IMR-90 (cell line): ENCODE measurements at regions not wholly inside any gene's neighbourhood (a gene's known extent, or its start where the extent isn't known, plus 50 kb on each side); places are given as distances from the start of the nearest gene placed in this dataset.

Experiments used
- ATAC-seq: fragments of 200-7000 bp; cut with Tn5 transposase; 2 replicates; pipeline ENCODE4 v1.9.1; 2020; ENCODE audit warnings: low read depth, mild to moderate bottlenecking, moderate library complexity
- BruUV-seq: library from RNA; stranded (reverse); fragments of 400-500 nt; replicated peaks from 2 replicates; lab custom pipeline; 2021; lab: Mats Ljungman, UMichigan
- CTCF ChIA-PET: fragments of 300-600 bp; formaldehyde crosslinking; extraction: SDS; loops from one replicate; lab custom pipeline; 2021; ENCODE audit warnings: antibody characterized with exemption; lab: Yijun Ruan, JAX
- POLR2A ChIA-PET: fragments of 300-600 bp; sonication (Branson Sonifier 250); formaldehyde crosslinking; loops from one replicate; lab custom pipeline; 2022; ENCODE audit warnings: antibody characterized with exemption; ENCODE audit not compliant: unreplicated experiment; lab: Charles Lee
- DNase-seq: peaks from one replicate; pipeline ENCODE4 v3.0.0; 2013
- H2AFZ ChIP-seq: replicated peaks from 2 replicates; pipeline ENCODE3; 2013; ENCODE audit warnings: low read length, mild to moderate bottlenecking; ENCODE audit not compliant: poor library complexity
- H2AK5ac ChIP-seq: 2 replicates; pipeline ENCODE4 v1.6.1; 2013; ENCODE audit warnings: low read depth, low read length, inconsistent platforms
- H2AK9ac ChIP-seq: replicated peaks from 2 replicates; pipeline ENCODE3; 2013; ENCODE audit warnings: mild to moderate bottlenecking, low read depth, low read length, moderate library complexity; ENCODE audit not compliant: poor library complexity
- H2BK120ac ChIP-seq: 2 replicates; pipeline ENCODE4 v1.6.1; 2013; ENCODE audit warnings: low read depth, low read length, inconsistent platforms
- H2BK15ac ChIP-seq: 3 replicates; pipeline ENCODE4 v1.6.1; 2013; ENCODE audit warnings: low read depth, low read length, inconsistent platforms
- H2BK20ac ChIP-seq: 2 replicates; pipeline ENCODE4 v1.6.1; 2013; ENCODE audit warnings: low read depth, mild to moderate bottlenecking, inconsistent platforms, low read length, moderate library complexity
- H2BK5ac ChIP-seq: 2 replicates; pipeline ENCODE4 v1.6.1; 2013; ENCODE audit warnings: mild to moderate bottlenecking, low read depth, low read length, inconsistent platforms; ENCODE audit not compliant: poor library complexity, severe bottlenecking
- H3K14ac ChIP-seq: replicated peaks from 2 replicates; pipeline ENCODE4 v1.6.1; 2013; ENCODE audit warnings: low read depth, low read length, inconsistent platforms
- H3K18ac ChIP-seq: 2 replicates; pipeline ENCODE4 v1.6.1; 2013; ENCODE audit warnings: low read depth, low read length, control low read depth
- H3K23ac ChIP-seq: 2 replicates; pipeline ENCODE4 v1.6.1; 2013; ENCODE audit warnings: low read depth, low read length, inconsistent platforms
- H3K27ac ChIP-seq: 2 replicates; pipeline ENCODE4 v1.5.1; 2013; ENCODE audit warnings: mild to moderate bottlenecking, control low read depth, low read length; ENCODE audit not compliant: insufficient read depth
- H3K27me3 ChIP-seq: 2 replicates; pipeline ENCODE4 v1.6.1; 2013; ENCODE audit warnings: low read length; ENCODE audit not compliant: control insufficient read depth, insufficient read depth
- H3K36me3 ChIP-seq: 2 replicates; pipeline ENCODE4 v1.6.1; 2013; ENCODE audit warnings: low read length, mixed read lengths; ENCODE audit not compliant: control insufficient read depth, insufficient read depth
- H3K4ac ChIP-seq: 2 replicates; pipeline ENCODE4 v1.6.1; 2013; ENCODE audit warnings: low read depth, low read length, inconsistent platforms
- H3K4me1 ChIP-seq: 2 replicates; pipeline ENCODE4 v1.6.1; 2013; ENCODE audit warnings: low read length, mixed read lengths; ENCODE audit not compliant: control insufficient read depth, insufficient read depth
- H3K4me2 ChIP-seq: 2 replicates; pipeline ENCODE4 v1.6.1; 2013; ENCODE audit warnings: low read depth, mild to moderate bottlenecking, control low read depth, low read length, moderate library complexity
- H3K4me3 ChIP-seq: 2 replicates; pipeline ENCODE4 v1.5.1; 2013; ENCODE audit warnings: low read depth, mild to moderate bottlenecking, control low read depth, low read length, moderate library complexity; ENCODE audit not compliant: insufficient read depth
- H3K56ac ChIP-seq: 2 replicates; pipeline ENCODE4 v1.6.1; 2013; ENCODE audit warnings: low read length, inconsistent platforms; ENCODE audit not compliant: insufficient read depth; ENCODE audit errors: extremely low read depth
- H3K79me1 ChIP-seq, 2 experiments: 2 replicates each; pipeline ENCODE4 v1.6.1; 2013; ENCODE audit warnings: low read length in 2 of 2, inconsistent platforms in 1 of 2, low read depth in 1 of 2
- H3K9ac ChIP-seq: 2 replicates; pipeline ENCODE4 v1.6.1; 2013; ENCODE audit warnings: low read depth, low read length, control low read depth
- H3K9me1 ChIP-seq: 2 replicates; pipeline ENCODE4 v1.6.1; 2013; ENCODE audit warnings: low read length, inconsistent platforms; ENCODE audit not compliant: insufficient read depth
- H3K9me3 ChIP-seq: 2 replicates; pipeline ENCODE4 v1.6.1; 2013; ENCODE audit warnings: low read length; ENCODE audit not compliant: control insufficient read depth, insufficient read depth
- H4K20me1 ChIP-seq: 2 replicates; pipeline ENCODE4 v1.6.1; 2013; ENCODE audit warnings: low read length, inconsistent platforms; ENCODE audit not compliant: insufficient read depth
- H4K5ac ChIP-seq: 2 replicates; pipeline ENCODE4 v1.6.1; 2013; ENCODE audit warnings: mild to moderate bottlenecking, low read depth, low read length, control low read depth
- H4K8ac ChIP-seq, 2 experiments: 2 replicates each; pipeline ENCODE4 v1.6.1; 2013; ENCODE audit warnings: low read depth in 2 of 2, low read length in 2 of 2, control low read depth in 1 of 2, inconsistent platforms in 1 of 2
- H4K91ac ChIP-seq: 2 replicates; pipeline ENCODE4 v1.6.1; 2013; ENCODE audit warnings: low read depth, low read length, inconsistent platforms; ENCODE audit not compliant: insufficient read depth
- BHLHE40 ChIP-seq: fragments of 150-350 bp; IDR thresholded peaks from 2 replicates; pipeline ENCODE4 v1.6.1; 2016; ENCODE audit warnings: mild to moderate bottlenecking, low read depth, low read length
- CEBPB ChIP-seq: IDR thresholded peaks from 2 replicates; pipeline ENCODE4 v1.6.1; 2012; ENCODE audit warnings: low read depth, low read length, improper control_type of control experiment
- CHD1 ChIP-seq: IDR thresholded peaks from 2 replicates; pipeline ENCODE4 v1.6.1; 2012; ENCODE audit warnings: low read depth, low read length, improper control_type of control experiment
- FOS ChIP-seq: fragments of 150-350 bp; IDR thresholded peaks from 2 replicates; pipeline ENCODE4 v1.6.1; 2016; ENCODE audit warnings: low read depth, low read length
- MAFK ChIP-seq: IDR thresholded peaks from 2 replicates; pipeline ENCODE4 v1.6.1; 2012; ENCODE audit warnings: low read depth, low read length, improper control_type of control experiment
- MAZ ChIP-seq: IDR thresholded peaks from 2 replicates; pipeline ENCODE4 v1.6.1; 2012; ENCODE audit warnings: low read depth, mild to moderate bottlenecking, low read length, improper control_type of control experiment, moderate library complexity, borderline replicate concordance
- MXI1 ChIP-seq: IDR thresholded peaks from 2 replicates; pipeline ENCODE4 v1.6.1; 2012; ENCODE audit warnings: low read depth, mild to moderate bottlenecking, low read length, moderate library complexity, borderline replicate concordance
- NFE2L2 ChIP-seq: fragments of 150-350 bp; IDR thresholded peaks from 2 replicates; pipeline ENCODE4 v1.6.1; 2016; ENCODE audit warnings: low read depth, mild to moderate bottlenecking, low read length
- POLR2A ChIP-seq: IDR thresholded peaks from 2 replicates; pipeline ENCODE4 v1.6.1; 2012; ENCODE audit warnings: mild to moderate bottlenecking, low read depth, low read length
- RAD21 ChIP-seq: IDR thresholded peaks from 2 replicates; pipeline ENCODE4 v1.6.1; 2012; ENCODE audit warnings: low read length, improper control_type of control experiment
- RCOR1 ChIP-seq: IDR thresholded peaks from 2 replicates; pipeline ENCODE4 v1.6.1; 2012; ENCODE audit warnings: mild to moderate bottlenecking, low read length, improper control_type of control experiment; ENCODE audit not compliant: insufficient replicate concordance
- RFX5 ChIP-seq: IDR thresholded peaks from 2 replicates; pipeline ENCODE4 v1.8.0; 2012; ENCODE audit warnings: low read depth, mild to moderate bottlenecking, low read length, moderate library complexity
- SMC3 ChIP-seq: fragments of 150-350 bp; IDR thresholded peaks from 2 replicates; pipeline ENCODE4 v1.6.1; 2016; ENCODE audit warnings: low read depth, mild to moderate bottlenecking, antibody characterized with exemption, low read length, moderate library complexity
- WGBS, 2 experiments: methylation state at CpG; one replicate each; pipeline versions ENCODE4 v1.1.5 to v1.1.7; 2013; ENCODE audit warnings: missing lambda C conversion rate in 2 of 2; ENCODE audit not compliant: insufficient read length in 1 of 2; ENCODE audit errors: extremely low coverage in 2 of 2; 5-methylcytosine and 5-hydroxymethylcytosine counted together
- dilution Hi-C: fragments of 300-500 bp; cut with HindIII; formaldehyde crosslinking; loops from one replicate; pipeline ENCODE4 v1.14.3; 2018; ENCODE audit warnings: low sequenced_read_pairs; ENCODE audit not compliant: unreplicated experiment
- in situ Hi-C: fragments of 300-500 bp; cut with MboI; formaldehyde crosslinking; loops from 3 replicates; pipeline ENCODE4 v1.14.3; 2019; ENCODE audit warnings: low sequenced_read_pairs, inconsistent platforms, mixed read lengths
- intact Hi-C: fragments of 100-400 bp; cut with micrococcal nuclease; formaldehyde crosslinking; loops from 2 replicates; pipeline ENCODE4 v1.10.0; 2022
- TF ChIP-seq, protein P1 (sequence below): fragments of 150-350 bp; IDR thresholded peaks from 2 replicates; pipeline ENCODE4 v1.6.1; 2016; ENCODE audit warnings: low read depth, mild to moderate bottlenecking, low read length, moderate library complexity, borderline replicate concordance
- TF ChIP-seq, protein P2 (sequence below): fragments of 150-350 bp; IDR thresholded peaks from 2 replicates; pipeline ENCODE4 v1.6.1; 2017; ENCODE audit warnings: mild to moderate bottlenecking, antibody characterized with exemption, low read length, low read depth
- TF ChIP-seq, protein P3 (sequence below): conservative IDR thresholded peaks from 2 replicates; pipeline ENCODE4 v1.5.1; 2012; ENCODE audit warnings: mild to moderate bottlenecking, low read depth, low read length, improper control_type of control experiment

DNA sequence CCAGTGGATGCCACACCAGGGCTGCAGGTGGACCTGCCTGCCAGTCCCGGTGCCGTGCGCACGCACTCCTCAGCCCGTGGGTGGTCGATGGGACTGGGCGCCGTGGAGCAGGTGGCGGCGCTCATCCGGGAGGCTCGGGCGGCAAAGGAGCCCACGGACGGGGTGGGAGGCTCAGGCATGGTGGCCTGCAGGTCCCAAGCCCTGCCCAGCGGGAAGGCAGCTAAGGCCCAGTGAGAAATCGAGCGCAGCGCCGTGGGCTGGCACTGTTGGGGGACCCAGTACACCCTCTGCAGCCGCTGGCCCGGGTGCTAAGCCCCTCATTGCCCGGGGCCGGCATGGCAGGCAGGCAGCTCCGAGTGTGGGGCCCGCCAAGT is 1171.8 kb upstream of the B3GALT2 start:
- Histone ChIP-seq H3K79me1 (no peaks in the 10 kb centered on the region), H2BK20ac (no peak overlapping the region), H3K18ac (no peak overlapping the region), H3K4me1 (no peaks in the 10 kb centered on the region), H3K36me3 (no peaks in the 10 kb centered on the region), H3K4me2 (no peak overlapping the region), H2AK9ac (no peak overlapping the region), H3K4me3 (no peak overlapping the region), H3K14ac (no peak overlapping the region), H4K8ac (no peak overlapping the region), H3K27me3 (no peaks in the 10 kb centered on the region), H3K9me1 (no peaks in the 10 kb centered on the region), H2AK5ac (no peak overlapping the region), H2AFZ (no peak overlapping the region), H4K5ac (no peak overlapping the region), H4K91ac (no peak overlapping the region), H3K9ac (no peak overlapping the region), H3K9me3 (no peaks in the 10 kb centered on the region), H4K20me1 (no peaks in the 10 kb centered on the region), H3K23ac (no peak overlapping the region), H3K56ac (no peak overlapping the region), H2BK120ac (no peak overlapping the region), H3K27ac (no peak overlapping the region), H2BK15ac (no peak overlapping the region), H2BK5ac (no peak overlapping the region), H3K4ac (no peak overlapping the region)
- WGBS, 2 experiments, result 96% methylated on average over 10 of the region's 26 CpGs; no CpG with 5 or more reads in 1 of the 2 experiments
- dilution Hi-C loops, result no loop called here
- BruUV-seq, result no TSS peak
- CTCF ChIA-PET, result no interaction called here
- ATAC-seq, result no peak
- intact Hi-C loops, result no loop called here
- no peak for TF ChIP-seq RAD21
- TF ChIP-seq CEBPB, result no peak
- no peak for TF ChIP-seq MXI1
- TF ChIP-seq, protein P1, sequence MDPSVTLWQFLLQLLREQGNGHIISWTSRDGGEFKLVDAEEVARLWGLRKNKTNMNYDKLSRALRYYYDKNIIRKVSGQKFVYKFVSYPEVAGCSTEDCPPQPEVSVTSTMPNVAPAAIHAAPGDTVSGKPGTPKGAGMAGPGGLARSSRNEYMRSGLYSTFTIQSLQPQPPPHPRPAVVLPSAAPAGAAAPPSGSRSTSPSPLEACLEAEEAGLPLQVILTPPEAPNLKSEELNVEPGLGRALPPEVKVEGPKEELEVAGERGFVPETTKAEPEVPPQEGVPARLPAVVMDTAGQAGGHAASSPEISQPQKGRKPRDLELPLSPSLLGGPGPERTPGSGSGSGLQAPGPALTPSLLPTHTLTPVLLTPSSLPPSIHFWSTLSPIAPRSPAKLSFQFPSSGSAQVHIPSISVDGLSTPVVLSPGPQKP, result no peak
- TF ChIP-seq CHD1, result no peak
- no peak for TF ChIP-seq MAZ
- no peak for TF ChIP-seq RCOR1
- no peak for TF ChIP-seq SMC3
- TF ChIP-seq NFE2L2, result no peak
- TF ChIP-seq, protein P2, sequence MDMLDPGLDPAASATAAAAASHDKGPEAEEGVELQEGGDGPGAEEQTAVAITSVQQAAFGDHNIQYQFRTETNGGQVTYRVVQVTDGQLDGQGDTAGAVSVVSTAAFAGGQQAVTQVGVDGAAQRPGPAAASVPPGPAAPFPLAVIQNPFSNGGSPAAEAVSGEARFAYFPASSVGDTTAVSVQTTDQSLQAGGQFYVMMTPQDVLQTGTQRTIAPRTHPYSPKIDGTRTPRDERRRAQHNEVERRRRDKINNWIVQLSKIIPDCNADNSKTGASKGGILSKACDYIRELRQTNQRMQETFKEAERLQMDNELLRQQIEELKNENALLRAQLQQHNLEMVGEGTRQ, result no peak
- no peak for TF ChIP-seq BHLHE40
- TF ChIP-seq POLR2A, result no peak
- no peak for TF ChIP-seq RFX5
- TF ChIP-seq MAFK, result no peak
- no peak for TF ChIP-seq FOS
- TF ChIP-seq, protein P3, sequence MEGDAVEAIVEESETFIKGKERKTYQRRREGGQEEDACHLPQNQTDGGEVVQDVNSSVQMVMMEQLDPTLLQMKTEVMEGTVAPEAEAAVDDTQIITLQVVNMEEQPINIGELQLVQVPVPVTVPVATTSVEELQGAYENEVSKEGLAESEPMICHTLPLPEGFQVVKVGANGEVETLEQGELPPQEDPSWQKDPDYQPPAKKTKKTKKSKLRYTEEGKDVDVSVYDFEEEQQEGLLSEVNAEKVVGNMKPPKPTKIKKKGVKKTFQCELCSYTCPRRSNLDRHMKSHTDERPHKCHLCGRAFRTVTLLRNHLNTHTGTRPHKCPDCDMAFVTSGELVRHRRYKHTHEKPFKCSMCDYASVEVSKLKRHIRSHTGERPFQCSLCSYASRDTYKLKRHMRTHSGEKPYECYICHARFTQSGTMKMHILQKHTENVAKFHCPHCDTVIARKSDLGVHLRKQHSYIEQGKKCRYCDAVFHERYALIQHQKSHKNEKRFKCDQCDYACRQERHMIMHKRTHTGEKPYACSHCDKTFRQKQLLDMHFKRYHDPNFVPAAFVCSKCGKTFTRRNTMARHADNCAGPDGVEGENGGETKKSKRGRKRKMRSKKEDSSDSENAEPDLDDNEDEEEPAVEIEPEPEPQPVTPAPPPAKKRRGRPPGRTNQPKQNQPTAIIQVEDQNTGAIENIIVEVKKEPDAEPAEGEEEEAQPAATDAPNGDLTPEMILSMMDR, result no peak
- in situ Hi-C loops, result no loop called here
- POLR2A ChIA-PET, result no interaction called here
- no peak for DNase-seq
